Stomach (tissue), 4 donors: ENCODE measurements at regions not wholly inside any gene's neighbourhood (a gene's known extent, or its start where the extent isn't known, plus 50 kb on each side); places are given as distances from the start of the nearest gene placed in this dataset.

ENCODE experiments used
- CTCF ChIP-seq, 7 experiments: fragments of 450-650 bp in 4 of 7; fragments of 200-600 bp in 3 of 7; sonication (generic) in 3 of 7; IDR thresholded peaks; one replicate each; pipeline ENCODE4 v1.5.1; 2016 to 2019; ENCODE audit warnings: antibody characterized with exemption in 7 of 7, control low read depth in 2 of 7, mild to moderate bottlenecking in 1 of 7
- EP300 ChIP-seq: sonication (generic); formaldehyde crosslinking; IDR thresholded peaks from one replicate; pipeline ENCODE4 v1.6.1; 2017; ENCODE audit warnings: antibody characterized with exemption
- POLR2AphosphoS5 ChIP-seq, 3 donors: sonication (generic); formaldehyde crosslinking; IDR thresholded peaks; one replicate each; pipeline ENCODE4 v1.6.1; 2016; ENCODE audit warnings: antibody characterized with exemption in 3 of 3

DNA sequence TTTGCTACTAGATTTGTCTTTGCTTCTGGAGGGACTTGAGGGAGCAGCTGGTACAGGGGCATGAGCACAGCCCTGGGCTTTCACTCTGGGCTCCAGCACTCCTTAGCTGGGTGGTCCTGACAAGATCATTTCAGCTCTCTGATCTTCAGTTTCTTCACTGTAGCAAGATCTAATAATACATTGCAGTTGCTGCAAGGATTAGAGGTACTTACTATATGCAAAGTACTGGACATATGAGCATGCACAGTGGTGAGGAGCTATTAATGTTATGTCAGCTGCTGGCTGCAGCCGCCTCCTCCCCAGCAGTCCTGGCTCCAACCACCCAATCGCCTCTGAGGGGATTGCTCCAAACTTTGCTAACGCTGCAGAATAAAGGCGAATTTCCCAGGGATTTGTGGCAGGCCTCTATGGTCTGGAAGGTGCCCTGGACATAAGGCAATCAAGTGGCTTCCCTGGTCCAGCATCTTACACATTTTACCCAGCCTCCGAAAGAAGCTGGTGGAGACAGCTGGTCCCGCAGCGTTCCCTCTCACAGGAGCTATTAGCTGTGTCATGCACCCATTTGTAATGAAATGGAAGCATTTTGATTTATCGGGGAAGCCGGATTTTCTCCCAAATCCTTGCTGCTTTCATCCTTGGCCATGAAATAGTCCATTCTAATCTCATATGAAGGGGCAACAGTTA, 96.7 kb downstream of the RHOB start:
- TF ChIP-seq CTCF (IDR thresholded peaks at IDR 0.05) (no peak), EP300 (no peak), POLR2AphosphoS5 (IDR thresholded peaks at IDR 0.05) (no peak)
